Psoas muscle (tissue), 7 donors: ENCODE measurements at regions not wholly inside any gene's neighbourhood (a gene's known extent, or its start where the extent isn't known, plus 50 kb on each side); places are given as distances from the start of the nearest gene placed in this dataset.

Experiments used
- ATAC-seq, 4 donors: fragments of 200-7000 bp; cut with Tn5 transposase; one replicate each; pipeline ENCODE4 v1.9.1; 2020; ENCODE audit warnings: moderate library complexity in 3 of 4, mild to moderate bottlenecking in 2 of 4
- DNase-seq, 2 donors: peaks; one replicate each; pipeline ENCODE4 v3.0.0-alpha.2; 2020
- H3K27ac ChIP-seq: fragments of 200-600 bp; one replicate; pipeline ENCODE4 v1.8.0; 2022
- H3K27me3 ChIP-seq, 3 donors: fragments of 200-600 bp in 1 of 3; one replicate each; pipeline versions ENCODE4 v1.6.1 to v1.8.0; 2013 to 2022; ENCODE audit warnings: low read length in 2 of 3, mild to moderate bottlenecking in 2 of 3, moderate library complexity in 1 of 3; ENCODE audit not compliant: insufficient read depth in 3 of 3
- H3K36me3 ChIP-seq, 2 donors: fragments of 200-600 bp in 1 of 2; one replicate each; pipeline versions ENCODE4 v1.6.1 to v1.8.0; 2013 to 2022; ENCODE audit warnings: low read depth in 1 of 2, mild to moderate bottlenecking in 1 of 2, moderate library complexity in 1 of 2; ENCODE audit not compliant: insufficient read depth in 1 of 2
- H3K4me1 ChIP-seq: fragments of 200-600 bp; one replicate; pipeline ENCODE4 v1.8.0; 2022
- H3K4me3 ChIP-seq: fragments of 200-600 bp; one replicate; pipeline ENCODE4 v1.8.0; 2022; ENCODE audit warnings: mild to moderate bottlenecking
- H3K9me3 ChIP-seq: fragments of 200-600 bp; one replicate; pipeline ENCODE4 v1.8.0; 2022
- CTCF ChIP-seq: fragments of 200-600 bp; IDR thresholded peaks from one replicate; pipeline ENCODE4 v1.8.0; 2022; ENCODE audit warnings: antibody characterized with exemption
- WGBS, 3 donors: extraction: QIAGEN DNeasy Blood & Tissue Kit; methylation state at CpG; one replicate each; pipeline versions ENCODE4 v1.1.6 to v1.1.7; 2013; 5-methylcytosine and 5-hydroxymethylcytosine counted together
- intact Hi-C, 2 donors: fragments of 100-400 bp; cut with DNase I; formaldehyde crosslinking; loops; one replicate each; pipeline versions ENCODE4 v1.11.0 to v1.14.2; 2022
- donor health status: healthy with polysubstance abuse.
- donor health status: DM: no; HTN: no; CAD: no; lungs with moderate emphysema.
- donor health status: Bipolar disorder and iron deficiency.
- donor health status: healthy.
- donor health status: DM: yes; HTN: yes; CAD: no.
- donor health status: DM: no; HTN: no; CAD: no.
- donor health status: DM: yes; HTN: yes; CAD: no.

- Histone ChIP-seq H3K27me3 (no peaks in the 10 kb centered on the region), H3K36me3 (no peaks in the 10 kb centered on the region), H3K9me3 (no peaks in the 10 kb centered on the region), H3K4me1 (peaks cover 11% of the 10 kb centered on the region), H3K4me3 (no peak overlapping the region), H3K27ac (no peak overlapping the region)
- DNase-seq (no peak), ATAC-seq (no peak)
- WGBS, 3 donors: 72 to 78% (median 73%) methylated on average over 5 of the region's 5 CpGs
- intact Hi-C loops: no loop called here
- no peak for TF ChIP-seq CTCF
These were observed 202.9 kb downstream of the USP25 start for GRCh38 chr21:15932726-15933125.

DNA sequence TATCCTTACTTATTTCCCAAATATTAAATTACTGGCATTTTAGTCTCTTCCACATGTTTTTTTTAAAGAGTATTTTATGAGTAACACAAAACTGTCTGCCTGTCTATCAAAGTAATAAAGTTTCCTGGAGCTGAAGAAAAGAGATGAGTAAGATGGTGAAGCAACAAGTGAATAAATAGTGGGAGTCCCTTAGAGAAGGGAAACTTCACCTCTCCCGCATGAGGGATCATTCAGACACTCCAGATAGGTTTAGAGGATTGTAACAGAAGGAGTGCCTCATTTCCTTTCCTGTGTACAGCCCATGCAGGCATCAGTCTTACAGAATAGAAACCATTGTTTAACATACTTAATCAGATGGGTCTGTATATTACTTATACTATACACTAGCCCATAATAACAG is 205.7 kb downstream of the USP25 start:
- ATAC-seq: no peak
- no peaks in the 10 kb centered on the region for H3K27me3 ChIP-seq
- 71 to 84% (median 83%) methylated on average over 1 of the region's 1 CpG for WGBS, 3 donors
- no peaks in the 10 kb centered on the region for H3K9me3 ChIP-seq
- intact Hi-C loops: no loop called here
- no peaks in the 10 kb centered on the region for H3K36me3 ChIP-seq
- H3K4me3 ChIP-seq: no peak overlapping the region
- no peak for DNase-seq
- TF ChIP-seq CTCF: no peak
- no peaks in the 10 kb centered on the region for H3K4me1 ChIP-seq
- H3K27ac ChIP-seq: no peak overlapping the region

- no peak for ATAC-seq
- 86 to 90% (median 87%) methylated on average over 4 of the region's 4 CpGs for WGBS, 3 donors
These were observed 213.4 kb downstream of the USP25 start for GRCh38 chr21:15943009-15943666.

GRCh38 chr21:15947677-15948076 is 217.9 kb downstream of the USP25 start:
- Histone ChIP-seq H3K27ac (no peak overlapping the region), H3K4me3 (no peak overlapping the region), H3K36me3 (no peaks in the 10 kb centered on the region), H3K4me1 (no peaks in the 10 kb centered on the region), H3K9me3 (peaks cover 4% of the 10 kb centered on the region), H3K27me3 (no peaks in the 10 kb centered on the region)
- no peak for ATAC-seq
- no peak for TF ChIP-seq CTCF
- 25 to 26% (median 26%) methylated on average over 6 of the region's 6 CpGs for WGBS, 3 donors
- no peak for DNase-seq
- intact Hi-C loops: no loop called here

More at GRCh38 chr21:15943009-15943666, 213.4 kb downstream of the USP25 start:
- Histone ChIP-seq H3K27me3 (no peaks in the 10 kb centered on the region), H3K36me3 (no peaks in the 10 kb centered on the region), H3K9me3 (no peaks in the 10 kb centered on the region), H3K27ac (no peak overlapping the region), H3K4me1 (no peaks in the 10 kb centered on the region), H3K4me3 (no peak overlapping the region)
- no peak for DNase-seq
- TF ChIP-seq CTCF: no peak
- intact Hi-C loops: no loop called here

GRCh38 chr21:15953551-15954116 is 223.9 kb downstream of the USP25 start:
- ATAC-seq: no peak

More at GRCh38 chr21:15953551-15954116, 223.9 kb downstream of the USP25 start:
- H3K9me3 ChIP-seq: peaks cover 22% of the 10 kb centered on the region
- 97 to 100% (median 100%) methylated on average over 2 of the region's 2 CpGs for WGBS, 3 donors
- H3K27ac ChIP-seq: no peak overlapping the region
- intact Hi-C loops: no loop called here
- no peak for DNase-seq
- no peaks in the 10 kb centered on the region for H3K36me3 ChIP-seq
- no peaks in the 10 kb centered on the region for H3K27me3 ChIP-seq
- TF ChIP-seq CTCF: no peak
- H3K4me1 ChIP-seq: no peaks in the 10 kb centered on the region
- H3K4me3 ChIP-seq: no peak overlapping the region
